IMR-90 (cell line): ENCODE measurements at regions not wholly inside any gene's neighbourhood (a gene's known extent, or its start where the extent isn't known, plus 50 kb on each side); places are given as distances from the start of the nearest gene placed in this dataset.
A peak's percentile ranks its signal among the peaks of the same experiment; 100 is the strongest.

ENCODE experiments used
- ATAC-seq: fragments of 200-7000 bp; cut with Tn5 transposase; 2 replicates; pipeline ENCODE4 v1.9.1; 2020; ENCODE audit warnings: low read depth, mild to moderate bottlenecking, moderate library complexity
- BruUV-seq: library from RNA; stranded (reverse); fragments of 400-500 nt; replicated peaks from 2 replicates; lab custom pipeline; 2021; lab: Mats Ljungman, UMichigan
- CTCF ChIA-PET: fragments of 300-600 bp; formaldehyde crosslinking; extraction: SDS; loops from one replicate; lab custom pipeline; 2021; ENCODE audit warnings: antibody characterized with exemption; lab: Yijun Ruan, JAX
- POLR2A ChIA-PET: fragments of 300-600 bp; sonication (Branson Sonifier 250); formaldehyde crosslinking; loops from one replicate; lab custom pipeline; 2022; ENCODE audit warnings: antibody characterized with exemption; ENCODE audit not compliant: unreplicated experiment; lab: Charles Lee
- DNase-seq: peaks from one replicate; pipeline ENCODE4 v3.0.0; 2013
- H2AFZ ChIP-seq: replicated peaks from 2 replicates; pipeline ENCODE3; 2013; ENCODE audit warnings: low read length, mild to moderate bottlenecking; ENCODE audit not compliant: poor library complexity
- H2AK5ac ChIP-seq: 2 replicates; pipeline ENCODE4 v1.6.1; 2013; ENCODE audit warnings: low read depth, low read length, inconsistent platforms
- H2AK9ac ChIP-seq: replicated peaks from 2 replicates; pipeline ENCODE3; 2013; ENCODE audit warnings: mild to moderate bottlenecking, low read depth, low read length, moderate library complexity; ENCODE audit not compliant: poor library complexity
- H2BK120ac ChIP-seq: 2 replicates; pipeline ENCODE4 v1.6.1; 2013; ENCODE audit warnings: low read depth, low read length, inconsistent platforms
- H2BK15ac ChIP-seq: 3 replicates; pipeline ENCODE4 v1.6.1; 2013; ENCODE audit warnings: low read depth, low read length, inconsistent platforms
- H2BK20ac ChIP-seq: 2 replicates; pipeline ENCODE4 v1.6.1; 2013; ENCODE audit warnings: low read depth, mild to moderate bottlenecking, inconsistent platforms, low read length, moderate library complexity
- H2BK5ac ChIP-seq: 2 replicates; pipeline ENCODE4 v1.6.1; 2013; ENCODE audit warnings: mild to moderate bottlenecking, low read depth, low read length, inconsistent platforms; ENCODE audit not compliant: poor library complexity, severe bottlenecking
- H3K14ac ChIP-seq: replicated peaks from 2 replicates; pipeline ENCODE4 v1.6.1; 2013; ENCODE audit warnings: low read depth, low read length, inconsistent platforms
- H3K18ac ChIP-seq: 2 replicates; pipeline ENCODE4 v1.6.1; 2013; ENCODE audit warnings: low read depth, low read length, control low read depth
- H3K23ac ChIP-seq: 2 replicates; pipeline ENCODE4 v1.6.1; 2013; ENCODE audit warnings: low read depth, low read length, inconsistent platforms
- H3K27ac ChIP-seq: 2 replicates; pipeline ENCODE4 v1.5.1; 2013; ENCODE audit warnings: mild to moderate bottlenecking, control low read depth, low read length; ENCODE audit not compliant: insufficient read depth
- H3K27me3 ChIP-seq: 2 replicates; pipeline ENCODE4 v1.6.1; 2013; ENCODE audit warnings: low read length; ENCODE audit not compliant: control insufficient read depth, insufficient read depth
- H3K36me3 ChIP-seq: 2 replicates; pipeline ENCODE4 v1.6.1; 2013; ENCODE audit warnings: low read length, mixed read lengths; ENCODE audit not compliant: control insufficient read depth, insufficient read depth
- H3K4ac ChIP-seq: 2 replicates; pipeline ENCODE4 v1.6.1; 2013; ENCODE audit warnings: low read depth, low read length, inconsistent platforms
- H3K4me1 ChIP-seq: 2 replicates; pipeline ENCODE4 v1.6.1; 2013; ENCODE audit warnings: low read length, mixed read lengths; ENCODE audit not compliant: control insufficient read depth, insufficient read depth
- H3K4me2 ChIP-seq: 2 replicates; pipeline ENCODE4 v1.6.1; 2013; ENCODE audit warnings: low read depth, mild to moderate bottlenecking, control low read depth, low read length, moderate library complexity
- H3K4me3 ChIP-seq: 2 replicates; pipeline ENCODE4 v1.5.1; 2013; ENCODE audit warnings: low read depth, mild to moderate bottlenecking, control low read depth, low read length, moderate library complexity; ENCODE audit not compliant: insufficient read depth
- H3K56ac ChIP-seq: 2 replicates; pipeline ENCODE4 v1.6.1; 2013; ENCODE audit warnings: low read length, inconsistent platforms; ENCODE audit not compliant: insufficient read depth; ENCODE audit errors: extremely low read depth
- H3K79me1 ChIP-seq, 2 experiments: 2 replicates each; pipeline ENCODE4 v1.6.1; 2013; ENCODE audit warnings: low read length in 2 of 2, inconsistent platforms in 1 of 2, low read depth in 1 of 2
- H3K9ac ChIP-seq: 2 replicates; pipeline ENCODE4 v1.6.1; 2013; ENCODE audit warnings: low read depth, low read length, control low read depth
- H3K9me1 ChIP-seq: 2 replicates; pipeline ENCODE4 v1.6.1; 2013; ENCODE audit warnings: low read length, inconsistent platforms; ENCODE audit not compliant: insufficient read depth
- H3K9me3 ChIP-seq: 2 replicates; pipeline ENCODE4 v1.6.1; 2013; ENCODE audit warnings: low read length; ENCODE audit not compliant: control insufficient read depth, insufficient read depth
- H4K20me1 ChIP-seq: 2 replicates; pipeline ENCODE4 v1.6.1; 2013; ENCODE audit warnings: low read length, inconsistent platforms; ENCODE audit not compliant: insufficient read depth
- H4K5ac ChIP-seq: 2 replicates; pipeline ENCODE4 v1.6.1; 2013; ENCODE audit warnings: mild to moderate bottlenecking, low read depth, low read length, control low read depth
- H4K8ac ChIP-seq, 2 experiments: 2 replicates each; pipeline ENCODE4 v1.6.1; 2013; ENCODE audit warnings: low read depth in 2 of 2, low read length in 2 of 2, control low read depth in 1 of 2, inconsistent platforms in 1 of 2
- H4K91ac ChIP-seq: 2 replicates; pipeline ENCODE4 v1.6.1; 2013; ENCODE audit warnings: low read depth, low read length, inconsistent platforms; ENCODE audit not compliant: insufficient read depth
- BHLHE40 ChIP-seq: fragments of 150-350 bp; IDR thresholded peaks from 2 replicates; pipeline ENCODE4 v1.6.1; 2016; ENCODE audit warnings: mild to moderate bottlenecking, low read depth, low read length
- CHD1 ChIP-seq: IDR thresholded peaks from 2 replicates; pipeline ENCODE4 v1.6.1; 2012; ENCODE audit warnings: low read depth, low read length, improper control_type of control experiment
- ELK1 ChIP-seq: fragments of 150-350 bp; IDR thresholded peaks from 2 replicates; pipeline ENCODE4 v1.6.1; 2016; ENCODE audit warnings: low read depth, mild to moderate bottlenecking, low read length, moderate library complexity, borderline replicate concordance
- FOS ChIP-seq: fragments of 150-350 bp; IDR thresholded peaks from 2 replicates; pipeline ENCODE4 v1.6.1; 2016; ENCODE audit warnings: low read depth, low read length
- MAFK ChIP-seq: IDR thresholded peaks from 2 replicates; pipeline ENCODE4 v1.6.1; 2012; ENCODE audit warnings: low read depth, low read length, improper control_type of control experiment
- MAZ ChIP-seq: IDR thresholded peaks from 2 replicates; pipeline ENCODE4 v1.6.1; 2012; ENCODE audit warnings: low read depth, mild to moderate bottlenecking, low read length, improper control_type of control experiment, moderate library complexity, borderline replicate concordance
- MXI1 ChIP-seq: IDR thresholded peaks from 2 replicates; pipeline ENCODE4 v1.6.1; 2012; ENCODE audit warnings: low read depth, mild to moderate bottlenecking, low read length, moderate library complexity, borderline replicate concordance
- POLR2A ChIP-seq: IDR thresholded peaks from 2 replicates; pipeline ENCODE4 v1.6.1; 2012; ENCODE audit warnings: mild to moderate bottlenecking, low read depth, low read length
- RAD21 ChIP-seq: IDR thresholded peaks from 2 replicates; pipeline ENCODE4 v1.6.1; 2012; ENCODE audit warnings: low read length, improper control_type of control experiment
- RCOR1 ChIP-seq: IDR thresholded peaks from 2 replicates; pipeline ENCODE4 v1.6.1; 2012; ENCODE audit warnings: mild to moderate bottlenecking, low read length, improper control_type of control experiment; ENCODE audit not compliant: insufficient replicate concordance
- RFX5 ChIP-seq: IDR thresholded peaks from 2 replicates; pipeline ENCODE4 v1.8.0; 2012; ENCODE audit warnings: low read depth, mild to moderate bottlenecking, low read length, moderate library complexity
- SMC3 ChIP-seq: fragments of 150-350 bp; IDR thresholded peaks from 2 replicates; pipeline ENCODE4 v1.6.1; 2016; ENCODE audit warnings: low read depth, mild to moderate bottlenecking, antibody characterized with exemption, low read length, moderate library complexity
- WGBS, 2 experiments: methylation state at CpG; one replicate each; pipeline versions ENCODE4 v1.1.5 to v1.1.7; 2013; ENCODE audit warnings: missing lambda C conversion rate in 2 of 2; ENCODE audit not compliant: insufficient read length in 1 of 2; ENCODE audit errors: extremely low coverage in 2 of 2; 5-methylcytosine and 5-hydroxymethylcytosine counted together
- dilution Hi-C: fragments of 300-500 bp; cut with HindIII; formaldehyde crosslinking; loops from one replicate; pipeline ENCODE4 v1.14.3; 2018; ENCODE audit warnings: low sequenced_read_pairs; ENCODE audit not compliant: unreplicated experiment
- in situ Hi-C: fragments of 300-500 bp; cut with MboI; formaldehyde crosslinking; loops from 3 replicates; pipeline ENCODE4 v1.14.3; 2019; ENCODE audit warnings: low sequenced_read_pairs, inconsistent platforms, mixed read lengths
- intact Hi-C: fragments of 100-400 bp; cut with micrococcal nuclease; formaldehyde crosslinking; loops from 2 replicates; pipeline ENCODE4 v1.10.0; 2022
- TF ChIP-seq, protein P1 (sequence below): fragments of 150-350 bp; IDR thresholded peaks from 2 replicates; pipeline ENCODE4 v1.6.1; 2017; ENCODE audit warnings: mild to moderate bottlenecking, antibody characterized with exemption, low read length, low read depth

DNA sequence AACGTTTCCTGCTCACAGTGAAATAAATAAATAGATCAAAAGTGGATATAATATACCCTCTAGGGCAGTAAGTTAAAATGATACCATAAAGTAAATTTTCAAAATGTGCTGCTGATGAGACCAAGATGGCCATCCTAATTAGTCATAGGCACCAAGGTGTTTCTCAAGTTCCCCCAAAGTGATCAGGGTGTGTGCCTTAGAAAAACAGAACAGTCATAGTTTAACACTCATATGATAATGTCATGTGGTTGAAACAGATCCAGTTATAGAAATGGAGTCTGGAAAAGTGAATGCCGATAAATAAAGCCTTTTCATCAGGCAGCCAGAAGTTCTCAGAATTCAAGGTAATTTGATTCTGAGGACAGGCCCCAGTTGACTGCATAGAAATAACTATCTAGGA lies 161.5 kb upstream of the CDKN2B start:
- no peak overlapping the region for H4K91ac ChIP-seq
- H4K5ac ChIP-seq: no peak overlapping the region
- dilution Hi-C loops: no loop called here
- no peaks in the 10 kb centered on the region for H3K9me3 ChIP-seq
- no peak overlapping the region for H2BK20ac ChIP-seq
- no peak overlapping the region; the same call in 1 of the 2 replicates for H3K4ac ChIP-seq
- H3K9me1 ChIP-seq: 0 out of 2 replicates have a peak, but pooled peaks cover 3% of the 10 kb centered on the region
- DNase-seq (no peak), ATAC-seq (no peak; the same call in 1 of the 2 replicates)
- no peaks in the 10 kb centered on the region for H4K20me1 ChIP-seq
- no CpG with 5 or more reads among the region's 2 CpGs for WGBS, 2 experiments
- H3K4me3 ChIP-seq: no peak overlapping the region
- peak overlapping the region; percentile 24; the same call in 1 of the 2 replicates for H3K18ac ChIP-seq
- intact Hi-C loops: loop anchor here (5.0 kb wide), 1 partner anchor 37 kb away; no protein-coding TSS in a partner anchor
- H2BK15ac ChIP-seq: no peak overlapping the region
- no peaks in the 10 kb centered on the region for H3K27me3 ChIP-seq
- no peak overlapping the region for H3K9ac ChIP-seq
- TF ChIP-seq FOS (no peak), MAZ (no peak), BHLHE40 (no peak), ELK1 (no peak), CHD1 (no peak), SMC3 (no peak), RCOR1 (no peak), POLR2A (no peak), RFX5 (no peak), RAD21 (no peak), MXI1 (no peak), MAFK (no peak)
- TF ChIP-seq, protein P1, sequence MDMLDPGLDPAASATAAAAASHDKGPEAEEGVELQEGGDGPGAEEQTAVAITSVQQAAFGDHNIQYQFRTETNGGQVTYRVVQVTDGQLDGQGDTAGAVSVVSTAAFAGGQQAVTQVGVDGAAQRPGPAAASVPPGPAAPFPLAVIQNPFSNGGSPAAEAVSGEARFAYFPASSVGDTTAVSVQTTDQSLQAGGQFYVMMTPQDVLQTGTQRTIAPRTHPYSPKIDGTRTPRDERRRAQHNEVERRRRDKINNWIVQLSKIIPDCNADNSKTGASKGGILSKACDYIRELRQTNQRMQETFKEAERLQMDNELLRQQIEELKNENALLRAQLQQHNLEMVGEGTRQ: no peak
- CTCF ChIA-PET: no interaction called here
- no peak overlapping the region for H3K56ac ChIP-seq
- in situ Hi-C loops: no loop called here
- no peaks in the 10 kb centered on the region for H3K79me1 ChIP-seq
- no peaks in the 10 kb centered on the region for H3K36me3 ChIP-seq
- no peak overlapping the region for H2AFZ ChIP-seq
- no peak overlapping the region; the same call in 1 of the 2 replicates for H3K14ac ChIP-seq
- H4K8ac ChIP-seq: no peak overlapping the region
- no peak overlapping the region for H2AK5ac ChIP-seq
- no peak overlapping the region for H3K4me2 ChIP-seq
- POLR2A ChIA-PET: no interaction called here
- peak overlapping the region; percentile 18; the same call in 1 of the 2 replicates for H2BK120ac ChIP-seq
- no peak overlapping the region for H3K23ac ChIP-seq
- H2AK9ac ChIP-seq: no peak overlapping the region
- peaks cover 9% of the 10 kb centered on the region for H3K4me1 ChIP-seq
- H2BK5ac ChIP-seq: no peak overlapping the region
- BruUV-seq: no TSS peak
- H3K27ac ChIP-seq: no peak overlapping the region
